SK-N-SH (cell line): ENCODE measurements at regions not wholly inside any gene's neighbourhood (a gene's known extent, or its start where the extent isn't known, plus 50 kb on each side); places are given as distances from the start of the nearest gene placed in this dataset.

ENCODE experiments used
- CTCF ChIP-seq: fragments of 200-600 bp; sonication (generic); IDR thresholded peaks from 2 replicates; pipeline ENCODE4 v1.6.1; 2017; ENCODE audit warnings: antibody characterized with exemption, mild to moderate bottlenecking, moderate library complexity
- ELF1 ChIP-seq: IDR thresholded peaks from 2 replicates; pipeline ENCODE4 v1.4.0; 2012
- EP300 ChIP-seq, 2 experiments: IDR thresholded peaks; 2 replicates each; pipeline versions ENCODE4 v1.4.0 to v1.6.1; 2012; ENCODE audit warnings: borderline replicate concordance in 1 of 2, low read depth in 1 of 2, low read length in 1 of 2
- FOXM1 ChIP-seq: IDR thresholded peaks from 2 replicates; pipeline ENCODE4 v1.4.0; 2012; ENCODE audit warnings: low read depth, mild to moderate bottlenecking
- MXI1 ChIP-seq: IDR thresholded peaks from 2 replicates; pipeline ENCODE4 v1.6.1; 2012; ENCODE audit warnings: mild to moderate bottlenecking, low read depth, low read length, improper control_type of control experiment
- NRF1 ChIP-seq: IDR thresholded peaks from 2 replicates; pipeline ENCODE4 v1.6.1; 2012; ENCODE audit warnings: low read depth, mild to moderate bottlenecking, low read length
- POLR2AphosphoS5 ChIP-seq: IDR thresholded peaks from 2 replicates; pipeline ENCODE4 v1.6.1; 2012; ENCODE audit warnings: low read depth, low read length
- RAD21 ChIP-seq: IDR thresholded peaks from 2 replicates; pipeline ENCODE4 v1.6.1; 2012; ENCODE audit warnings: mild to moderate bottlenecking, low read length
- REST ChIP-seq: IDR thresholded peaks from 2 replicates; pipeline ENCODE4 v1.6.1; 2012; ENCODE audit warnings: mild to moderate bottlenecking, low read depth, low read length, moderate library complexity
- SIN3A ChIP-seq: IDR thresholded peaks from 2 replicates; pipeline ENCODE4 v1.6.1; 2012; ENCODE audit warnings: low read depth, mild to moderate bottlenecking, low read length, moderate library complexity, borderline replicate concordance
- SMC3 ChIP-seq: IDR thresholded peaks from 2 replicates; pipeline ENCODE4 v1.6.1; 2012; ENCODE audit warnings: low read depth, low read length, improper control_type of control experiment
- ZBTB33 ChIP-seq: IDR thresholded peaks from 2 replicates; pipeline ENCODE4 v1.4.0; 2012; ENCODE audit warnings: low read depth, borderline replicate concordance

DNA sequence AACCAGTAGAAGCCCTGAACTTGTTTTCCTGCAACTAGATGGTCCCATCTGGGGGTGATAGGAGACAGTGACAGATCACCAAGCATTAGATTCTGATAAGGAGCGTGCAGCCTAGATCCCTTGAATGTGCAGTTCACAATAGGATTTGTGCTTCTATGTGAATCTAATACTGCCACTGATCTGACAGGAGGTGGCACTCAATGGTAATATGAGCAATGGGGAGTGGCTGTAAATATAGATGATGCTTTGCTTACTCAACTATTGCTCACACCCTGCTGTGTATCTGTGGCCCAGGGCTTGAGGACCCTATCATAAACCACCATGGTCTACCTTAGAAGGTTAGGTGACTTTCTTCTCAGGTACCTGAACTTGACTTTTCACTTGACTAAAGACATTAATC, 417.1 kb upstream of the ARHGEF26 start:
- TF ChIP-seq SIN3A (no peak), CTCF (no peak), POLR2AphosphoS5 (no peak), NRF1 (no peak), EP300 (IDR thresholded peaks at IDR 0.05; ENCODE audit: borderline replicate concordance in 1 of 2, low read depth in 1 of 2, low read length in 1 of 2) (no peak), REST (no peak), ZBTB33 (no peak), ELF1 (no peak), RAD21 (no peak), FOXM1 (no peak), SMC3 (no peak), MXI1 (no peak)
